PC-9 (cell line): ENCODE measurements at regions not wholly inside any gene's neighbourhood (a gene's known extent, or its start where the extent isn't known, plus 50 kb on each side); places are given as distances from the start of the nearest gene placed in this dataset.

ENCODE experiments used
- BruUV-seq: library from RNA; stranded (reverse); fragments of 400-500 nt; replicated peaks from 2 replicates; lab custom pipeline; 2021; lab: Mats Ljungman, UMichigan
- CTCF ChIA-PET: fragments of 300-600 bp; sonication (Branson Sonifier 250); formaldehyde crosslinking; loops from one replicate; lab custom pipeline; 2022; ENCODE audit warnings: antibody characterized with exemption; lab: Charles Lee
- POLR2A ChIA-PET: fragments of 300-600 bp; sonication (Branson Sonifier 250); formaldehyde crosslinking; loops from one replicate; lab custom pipeline; 2022; ENCODE audit warnings: antibody characterized with exemption; ENCODE audit not compliant: unreplicated experiment; lab: Charles Lee
- DNase-seq, 2 experiments: peaks; one replicate each; pipeline versions ENCODE4 v3.0.0 to v3.0.0-alpha.2; 2015 to 2022; ENCODE audit warnings: mixed read lengths in 1 of 2
- H2AFZ ChIP-seq: fragments of 200-600 bp; sonication (generic); 2 replicates; pipeline ENCODE4 v1.8.1; 2017; ENCODE audit warnings: antibody characterized with exemption
- H3F3A ChIP-seq: fragments of 200-600 bp; sonication (generic); 2 replicates; pipeline ENCODE4 v1.8.1; 2017; ENCODE audit warnings: antibody characterized with exemption, mild to moderate bottlenecking, low read depth; ENCODE audit not compliant: insufficient read depth
- H3K27ac ChIP-seq: fragments of 200-600 bp; sonication (generic); 2 replicates; pipeline ENCODE4 v1.6.1; 2016; ENCODE audit warnings: mixed run types
- H3K27me3 ChIP-seq: fragments of 200-600 bp; sonication (generic); 2 replicates; pipeline ENCODE4 v1.6.1; 2016; ENCODE audit warnings: low read depth, mixed run types; ENCODE audit not compliant: insufficient read depth
- H3K36me3 ChIP-seq: fragments of 200-600 bp; sonication (generic); 2 replicates; pipeline ENCODE4 v1.6.1; 2016; ENCODE audit warnings: low read depth, mixed run types
- H3K4me1 ChIP-seq: fragments of 200-600 bp; sonication (generic); replicated peaks from 2 replicates; pipeline ENCODE4 v1.6.1; 2016; ENCODE audit warnings: mixed run types; ENCODE audit not compliant: insufficient read depth
- H3K4me2 ChIP-seq: fragments of 200-600 bp; sonication (generic); 2 replicates; pipeline ENCODE4 v1.6.1; 2017; ENCODE audit warnings: mixed run types
- H3K4me3 ChIP-seq: fragments of 200-600 bp; sonication (generic); 2 replicates; pipeline ENCODE4 v1.6.1; 2016; ENCODE audit warnings: mixed run types
- H3K79me2 ChIP-seq: fragments of 200-600 bp; sonication (generic); 2 replicates; pipeline ENCODE4 v1.6.1; 2017; ENCODE audit warnings: low read depth, mixed run types
- H3K9me2 ChIP-seq: fragments of 200-600 bp; sonication (generic); 2 replicates; pipeline ENCODE4 v1.8.1; 2017; ENCODE audit warnings: mild to moderate bottlenecking; ENCODE audit not compliant: insufficient read depth
- H3K9me3 ChIP-seq: fragments of 200-600 bp; sonication (generic); 2 replicates; pipeline ENCODE4 v1.8.1; 2016; ENCODE audit warnings: low read depth; ENCODE audit not compliant: insufficient read depth
- H4K20me1 ChIP-seq: fragments of 200-600 bp; sonication (generic); 2 replicates; pipeline ENCODE4 v1.8.1; 2017; ENCODE audit not compliant: insufficient read depth
- EZH2 ChIP-seq: fragments of 200-600 bp; sonication (generic); IDR thresholded peaks from 2 replicates; pipeline ENCODE4 v1.8.0; 2017; ENCODE audit warnings: antibody characterized with exemption, low read depth
- intact Hi-C: fragments of 100-400 bp; cut with micrococcal nuclease; formaldehyde crosslinking; loops from one replicate; pipeline ENCODE4 v1.10.0; 2022; ENCODE audit not compliant: unreplicated experiment
- TF ChIP-seq, protein P1 (sequence below): fragments of 200-600 bp; sonication (generic); conservative IDR thresholded peaks from 2 replicates; pipeline ENCODE4 v1.6.1; 2017; ENCODE audit warnings: mixed run types, antibody characterized with exemption, mild to moderate bottlenecking, moderate library complexity

DNA sequence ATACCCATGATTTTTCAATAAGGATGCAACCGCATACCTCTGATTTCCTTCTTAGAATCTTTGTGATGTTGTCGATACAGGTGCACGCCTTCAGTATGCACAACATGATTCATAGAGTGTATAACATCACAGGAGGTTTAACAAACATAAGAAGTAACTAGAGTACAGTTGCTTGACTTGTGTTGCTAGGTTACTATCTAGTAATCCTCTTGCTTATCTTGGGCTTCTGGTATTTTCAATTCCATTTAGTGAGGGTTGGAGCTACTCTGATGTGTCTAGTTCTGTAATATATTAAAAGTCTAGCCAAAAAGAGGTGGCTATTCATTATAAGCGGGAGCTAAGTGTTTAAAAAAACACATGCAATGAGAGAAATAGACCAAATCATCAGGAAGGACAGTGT lies 85.5 kb upstream of the TENT5A start:
- BruUV-seq = no TSS peak
- peak; percentile 2 to 83 for DNase-seq

GRCh38 chr6:81834141-81834681 lies 81.7 kb upstream of the TENT5A start:
- H3K79me2 ChIP-seq = no peaks in the 10 kb centered on the region
- no peak overlapping the region for H3K27ac ChIP-seq
- POLR2A ChIA-PET = interaction anchor here (0.7 kb wide), 1 partner anchor 61 kb away, joined by 5 read pairs; no protein-coding TSS in a partner anchor

More for the DNA sequence above, 85.5 kb upstream of the TENT5A start:
- Histone ChIP-seq H2AFZ (no peak overlapping the region), H3K36me3 (no peaks in the 10 kb centered on the region), H3K27me3 (no peaks in the 10 kb centered on the region), H4K20me1 (no peaks in the 10 kb centered on the region), H3F3A (no peaks in the 10 kb centered on the region), H3K4me3 (no peak overlapping the region), H3K79me2 (no peaks in the 10 kb centered on the region), H3K4me1 (0 out of 2 replicates have a peak, but pooled peaks cover 5% of the 10 kb centered on the region), H3K4me2 (no peak overlapping the region), H3K9me3 (no peaks in the 10 kb centered on the region), H3K27ac (no peak overlapping the region), H3K9me2 (no peaks in the 10 kb centered on the region; the same call in 1 of the 2 replicates)
- TF ChIP-seq, protein P1, sequence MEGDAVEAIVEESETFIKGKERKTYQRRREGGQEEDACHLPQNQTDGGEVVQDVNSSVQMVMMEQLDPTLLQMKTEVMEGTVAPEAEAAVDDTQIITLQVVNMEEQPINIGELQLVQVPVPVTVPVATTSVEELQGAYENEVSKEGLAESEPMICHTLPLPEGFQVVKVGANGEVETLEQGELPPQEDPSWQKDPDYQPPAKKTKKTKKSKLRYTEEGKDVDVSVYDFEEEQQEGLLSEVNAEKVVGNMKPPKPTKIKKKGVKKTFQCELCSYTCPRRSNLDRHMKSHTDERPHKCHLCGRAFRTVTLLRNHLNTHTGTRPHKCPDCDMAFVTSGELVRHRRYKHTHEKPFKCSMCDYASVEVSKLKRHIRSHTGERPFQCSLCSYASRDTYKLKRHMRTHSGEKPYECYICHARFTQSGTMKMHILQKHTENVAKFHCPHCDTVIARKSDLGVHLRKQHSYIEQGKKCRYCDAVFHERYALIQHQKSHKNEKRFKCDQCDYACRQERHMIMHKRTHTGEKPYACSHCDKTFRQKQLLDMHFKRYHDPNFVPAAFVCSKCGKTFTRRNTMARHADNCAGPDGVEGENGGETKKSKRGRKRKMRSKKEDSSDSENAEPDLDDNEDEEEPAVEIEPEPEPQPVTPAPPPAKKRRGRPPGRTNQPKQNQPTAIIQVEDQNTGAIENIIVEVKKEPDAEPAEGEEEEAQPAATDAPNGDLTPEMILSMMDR = no peak
- TF ChIP-seq EZH2 = no peak
- CTCF ChIA-PET = no interaction called here
- POLR2A ChIA-PET = interaction anchor here (0.7 kb wide), 1 partner anchor 11 kb away, joined by 3 read pairs; no protein-coding TSS in a partner anchor
- intact Hi-C loops = no loop called here

GRCh38 chr6:81832304-81832703 lies 79.8 kb upstream of the TENT5A start:
- Histone ChIP-seq H3K27me3 (no peaks in the 10 kb centered on the region), H3K9me3 (no peaks in the 10 kb centered on the region), H3K79me2 (no peaks in the 10 kb centered on the region), H3F3A (no peaks in the 10 kb centered on the region), H3K9me2 (no peaks in the 10 kb centered on the region), H3K36me3 (no peaks in the 10 kb centered on the region), H2AFZ (no peak overlapping the region), H3K4me2 (no peak overlapping the region), H3K27ac (no peak overlapping the region), H3K4me3 (no peak overlapping the region), H3K4me1 (no peaks in the 10 kb centered on the region), H4K20me1 (no peaks in the 10 kb centered on the region)
- no peak for DNase-seq
- ChIA-PET POLR2A (no interaction called here), CTCF (no interaction called here)
- TF ChIP-seq, protein P1 = no peak
- TF ChIP-seq EZH2 = no peak
- intact Hi-C loops = no loop called here
- BruUV-seq = no TSS peak

More at GRCh38 chr6:81834141-81834681, 81.7 kb upstream of the TENT5A start:
- intact Hi-C loops = no loop called here
- Histone ChIP-seq H2AFZ (no peak overlapping the region), H3F3A (no peaks in the 10 kb centered on the region), H3K36me3 (no peaks in the 10 kb centered on the region), H3K4me1 (0 out of 2 replicates have a peak, but pooled peaks cover 5% of the 10 kb centered on the region), H3K4me2 (no peak overlapping the region), H3K4me3 (no peak overlapping the region), H3K9me3 (no peaks in the 10 kb centered on the region), H4K20me1 (no peaks in the 10 kb centered on the region), H3K9me2 (no peaks in the 10 kb centered on the region; the same call in 1 of the 2 replicates), H3K27me3 (no peaks in the 10 kb centered on the region)
- DNase-seq = peak in 1 of 2 experiments; percentile 38
- BruUV-seq = no TSS peak
- CTCF ChIA-PET = no interaction called here
- TF ChIP-seq, protein P1 = no peak
- no peak for TF ChIP-seq EZH2
